Sigmoid colon (tissue), 6 donors: ENCODE measurements at regions not wholly inside any gene's neighbourhood (a gene's known extent, or its start where the extent isn't known, plus 50 kb on each side); places are given as distances from the start of the nearest gene placed in this dataset.

ENCODE experiments used
- DNase-seq: peaks from one replicate; pipeline ENCODE4 v3.0.0-alpha.2; 2019
- H3K27ac ChIP-seq, 4 donors: fragments of 200-600 bp; sonication (generic); one replicate each; pipeline ENCODE4 v1.5.1; 2016 to 2019; ENCODE audit warnings: mild to moderate bottlenecking in 1 of 4
- H3K27me3 ChIP-seq, 3 donors: fragments of 200-600 bp; sonication (generic); one replicate each; pipeline ENCODE4 v1.5.1; 2019; ENCODE audit warnings: mild to moderate bottlenecking in 1 of 3
- H3K36me3 ChIP-seq, 4 donors: fragments of 200-600 bp; sonication (generic); one replicate each; pipeline ENCODE4 v1.5.1; 2016 to 2019
- H3K4me1 ChIP-seq, 4 donors: fragments of 200-600 bp; sonication (generic); one replicate each; pipeline ENCODE4 v1.5.1; 2017 to 2019
- H3K4me3 ChIP-seq, 4 donors: fragments of 200-600 bp; sonication (generic); one replicate each; pipeline ENCODE4 v1.5.1; 2017 to 2019; ENCODE audit warnings: mild to moderate bottlenecking in 2 of 4, moderate library complexity in 1 of 4
- H3K9me3 ChIP-seq, 4 donors: fragments of 200-600 bp in 3 of 4; sonication (generic) in 3 of 4; one replicate each; pipeline versions ENCODE4 v1.5.1 to v1.6.1; 2013 to 2019
- EP300 ChIP-seq, 4 donors: sonication (generic); formaldehyde crosslinking; IDR thresholded peaks; one replicate each; pipeline ENCODE4 v1.6.1; 2017; ENCODE audit warnings: antibody characterized with exemption in 4 of 4
- POLR2A ChIP-seq, 2 donors: fragments of 450-650 bp; IDR thresholded peaks; one replicate each; pipeline ENCODE4 v1.6.1; 2016; ENCODE audit warnings: antibody characterized with exemption in 2 of 2, mild to moderate bottlenecking in 2 of 2, moderate library complexity in 2 of 2
- POLR2AphosphoS5 ChIP-seq, 4 donors: sonication (generic); formaldehyde crosslinking; IDR thresholded peaks; one replicate each; pipeline ENCODE4 v1.6.1; 2017; ENCODE audit warnings: antibody characterized with exemption in 4 of 4
- WGBS, 2 donors: extraction: QIAGEN DNeasy Blood & Tissue Kit; methylation state at CpG; one replicate each; pipeline ENCODE4 v1.1.7; 2013; 5-methylcytosine and 5-hydroxymethylcytosine counted together
- intact Hi-C: fragments of 100-400 bp; cut with DNase I; formaldehyde crosslinking; loops from one replicate; pipeline ENCODE4 v1.15.1; 2023
- TF ChIP-seq, protein P1 (sequence below), 4 experiments: fragments of 450-650 bp in 3 of 4; fragments of 200-600 bp in 1 of 4; IDR thresholded peaks; one replicate each; pipeline ENCODE4 v1.5.1; 2016 to 2019; ENCODE audit warnings: antibody characterized with exemption in 4 of 4, mild to moderate bottlenecking in 3 of 4, moderate library complexity in 2 of 4
- donor health status: healthy with polysubstance abuse.
- donor health status: healthy.

DNA sequence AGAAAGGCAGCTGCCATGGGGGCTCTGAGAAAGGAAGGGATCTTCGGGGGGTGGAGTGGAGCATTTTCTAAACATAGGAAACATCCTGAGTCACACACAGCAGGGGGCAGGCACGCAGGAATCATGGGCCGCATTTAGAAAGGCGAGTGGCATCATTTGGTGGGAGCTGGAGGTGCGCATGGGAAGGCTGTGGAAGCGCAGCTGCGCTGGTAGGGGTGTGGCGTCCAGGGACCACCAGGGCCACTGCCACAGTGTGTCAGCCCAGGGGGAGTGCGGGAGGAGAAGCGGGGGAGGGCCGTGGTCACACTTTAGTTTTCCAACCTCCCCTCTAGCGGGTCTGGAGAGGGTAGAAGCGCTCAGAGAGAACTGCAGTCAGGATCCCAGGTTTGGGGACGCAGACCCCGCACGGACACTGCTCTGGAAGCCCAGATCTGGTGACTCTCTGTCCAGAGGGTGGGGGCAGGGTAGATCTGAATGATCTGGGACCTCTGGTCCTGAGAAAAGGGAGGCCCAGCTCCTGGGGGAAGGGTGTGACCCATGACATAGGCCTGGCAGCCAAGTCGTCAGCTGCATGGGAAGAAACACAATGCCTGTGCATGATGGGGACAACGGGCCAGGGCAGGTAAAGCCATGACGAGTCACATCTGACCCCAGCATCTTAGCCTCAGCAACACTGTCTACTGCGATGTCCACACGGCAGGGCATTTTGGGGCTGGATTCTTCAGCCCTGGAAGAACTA lies 88.0 kb upstream of the IQSEC1 start:
- TF ChIP-seq POLR2AphosphoS5 (IDR thresholded peaks at IDR 0.05) (no peak), EP300 (IDR thresholded peaks at IDR 0.05) (no peak), POLR2A (IDR thresholded peaks at IDR 0.05) (no peak)
- TF ChIP-seq, protein P1, sequence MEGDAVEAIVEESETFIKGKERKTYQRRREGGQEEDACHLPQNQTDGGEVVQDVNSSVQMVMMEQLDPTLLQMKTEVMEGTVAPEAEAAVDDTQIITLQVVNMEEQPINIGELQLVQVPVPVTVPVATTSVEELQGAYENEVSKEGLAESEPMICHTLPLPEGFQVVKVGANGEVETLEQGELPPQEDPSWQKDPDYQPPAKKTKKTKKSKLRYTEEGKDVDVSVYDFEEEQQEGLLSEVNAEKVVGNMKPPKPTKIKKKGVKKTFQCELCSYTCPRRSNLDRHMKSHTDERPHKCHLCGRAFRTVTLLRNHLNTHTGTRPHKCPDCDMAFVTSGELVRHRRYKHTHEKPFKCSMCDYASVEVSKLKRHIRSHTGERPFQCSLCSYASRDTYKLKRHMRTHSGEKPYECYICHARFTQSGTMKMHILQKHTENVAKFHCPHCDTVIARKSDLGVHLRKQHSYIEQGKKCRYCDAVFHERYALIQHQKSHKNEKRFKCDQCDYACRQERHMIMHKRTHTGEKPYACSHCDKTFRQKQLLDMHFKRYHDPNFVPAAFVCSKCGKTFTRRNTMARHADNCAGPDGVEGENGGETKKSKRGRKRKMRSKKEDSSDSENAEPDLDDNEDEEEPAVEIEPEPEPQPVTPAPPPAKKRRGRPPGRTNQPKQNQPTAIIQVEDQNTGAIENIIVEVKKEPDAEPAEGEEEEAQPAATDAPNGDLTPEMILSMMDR (IDR thresholded peaks at IDR 0.05), result no peak
- WGBS, 2 donors, result 74 to 83% methylated on average over 21 of the region's 21 CpGs
- DNase-seq, result peak; percentile 44
- Histone ChIP-seq H3K36me3 (no peaks in the 10 kb centered on the region), H3K27me3 (no peaks in the 10 kb centered on the region), H3K27ac (no peak overlapping the region), H3K4me1 (no peaks in the 10 kb centered on the region), H3K9me3 (peaks cover 0 to 7% (median 0%) of the 10 kb centered on the region in 4 donors), H3K4me3 (no peak overlapping the region)
- intact Hi-C loops, result no loop called here

DNA sequence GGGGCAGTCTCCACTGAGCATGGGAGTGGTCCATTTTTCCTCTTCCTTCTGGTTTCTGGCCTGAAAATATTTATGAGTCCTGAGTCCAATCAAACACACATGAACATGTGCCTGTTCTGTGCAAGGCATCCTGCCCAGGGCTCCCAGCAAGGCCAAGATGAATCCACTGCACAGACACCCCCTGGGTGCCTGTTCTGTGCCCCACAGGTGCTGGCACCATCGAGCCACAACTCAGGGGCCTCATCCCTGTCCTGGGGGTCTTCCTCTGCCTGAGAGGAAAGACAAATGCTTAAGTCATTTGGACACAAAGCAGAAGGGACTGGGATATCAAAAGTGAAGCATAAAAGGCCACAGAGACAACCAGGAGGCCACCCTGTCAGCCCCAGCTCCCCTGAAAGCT lies 87.4 kb upstream of the IQSEC1 start:
- DNase-seq, result no peak
- no peak for TF ChIP-seq POLR2A (IDR thresholded peaks at IDR 0.05)
- Histone ChIP-seq H3K27ac (no peak overlapping the region), H3K4me1 (no peaks in the 10 kb centered on the region), H3K36me3 (no peaks in the 10 kb centered on the region), H3K9me3 (peaks cover 0 to 7% (median 1%) of the 10 kb centered on the region in 4 donors), H3K27me3 (no peaks in the 10 kb centered on the region), H3K4me3 (no peak overlapping the region)
- 25 to 40% methylated on average over 1 of the region's 1 CpG for WGBS, 2 donors
- intact Hi-C loops, result no loop called here

DNA sequence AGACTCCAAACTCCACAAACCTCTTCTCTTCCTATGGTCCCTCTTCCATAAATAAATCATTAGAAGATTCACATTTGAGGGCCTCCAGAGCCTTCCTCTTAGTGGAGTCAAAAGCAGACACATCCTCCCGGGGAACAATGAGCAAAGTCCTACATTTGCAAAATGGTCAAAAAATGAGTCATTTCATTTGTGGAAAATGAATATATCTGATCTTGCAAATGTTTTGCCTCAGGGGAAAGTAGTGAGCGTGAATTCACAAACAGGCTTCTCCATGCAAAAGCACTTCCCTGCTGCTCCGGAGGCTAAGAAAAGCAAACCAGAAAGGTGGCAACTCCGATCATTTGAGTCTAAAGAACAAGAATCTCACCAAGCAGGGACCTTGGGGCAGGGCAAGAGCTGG lies 86.7 kb upstream of the IQSEC1 start:
- Histone ChIP-seq H3K4me3 (no peak overlapping the region), H3K27me3 (no peaks in the 10 kb centered on the region), H3K4me1 (no peaks in the 10 kb centered on the region), H3K9me3 (peaks cover 0 to 10% (median 2%) of the 10 kb centered on the region in 4 donors), H3K27ac (no peak overlapping the region), H3K36me3 (no peaks in the 10 kb centered on the region)
- WGBS, 2 donors, result 79 to 84% methylated on average over 4 of the region's 4 CpGs
- intact Hi-C loops, result no loop called here
- no peak for TF ChIP-seq POLR2AphosphoS5 (IDR thresholded peaks at IDR 0.05)
- TF ChIP-seq POLR2A (IDR thresholded peaks at IDR 0.05), result no peak
- TF ChIP-seq, protein P1 (IDR thresholded peaks at IDR 0.05), result no peak
- no peak for TF ChIP-seq EP300 (IDR thresholded peaks at IDR 0.05)
- DNase-seq, result peak; percentile 3

DNA sequence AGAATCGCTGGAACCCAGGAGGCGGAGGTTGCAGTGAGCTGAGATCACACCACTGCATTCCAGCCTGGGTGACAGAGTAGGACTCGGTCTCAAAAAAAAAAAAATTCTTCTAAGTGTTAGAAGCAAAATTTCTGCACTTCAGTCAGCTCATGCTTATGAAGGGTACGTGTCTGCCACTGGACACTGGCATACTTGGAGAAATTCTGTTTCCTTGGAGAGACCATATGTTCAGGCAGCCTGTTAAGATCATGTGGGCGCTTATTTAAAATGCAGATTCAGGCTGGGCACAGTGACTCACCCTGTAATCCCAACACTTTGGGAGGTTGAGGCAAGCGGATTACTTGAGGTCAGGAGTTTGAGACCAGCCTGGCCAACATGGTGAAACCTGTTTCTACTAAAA lies 85.6 kb upstream of the IQSEC1 start:
- peak; percentile 2 for DNase-seq
- no peaks in the 10 kb centered on the region for H3K4me1 ChIP-seq
- H3K36me3 ChIP-seq, result no peaks in the 10 kb centered on the region
- intact Hi-C loops, result no loop called here
- 83 to 88% methylated on average over 6 of the region's 6 CpGs for WGBS, 2 donors
- no peaks in the 10 kb centered on the region for H3K27me3 ChIP-seq
- H3K27ac ChIP-seq, result no peak overlapping the region
- no peak for TF ChIP-seq POLR2AphosphoS5 (IDR thresholded peaks at IDR 0.05)
- no peak for TF ChIP-seq POLR2A (IDR thresholded peaks at IDR 0.05)
- no peak for TF ChIP-seq EP300 (IDR thresholded peaks at IDR 0.05)
- TF ChIP-seq, protein P1 (IDR thresholded peaks at IDR 0.05), result no peak
- peaks cover 0 to 10% (median 2%) of the 10 kb centered on the region in 4 donors for H3K9me3 ChIP-seq
- no peak overlapping the region for H3K4me3 ChIP-seq

DNA sequence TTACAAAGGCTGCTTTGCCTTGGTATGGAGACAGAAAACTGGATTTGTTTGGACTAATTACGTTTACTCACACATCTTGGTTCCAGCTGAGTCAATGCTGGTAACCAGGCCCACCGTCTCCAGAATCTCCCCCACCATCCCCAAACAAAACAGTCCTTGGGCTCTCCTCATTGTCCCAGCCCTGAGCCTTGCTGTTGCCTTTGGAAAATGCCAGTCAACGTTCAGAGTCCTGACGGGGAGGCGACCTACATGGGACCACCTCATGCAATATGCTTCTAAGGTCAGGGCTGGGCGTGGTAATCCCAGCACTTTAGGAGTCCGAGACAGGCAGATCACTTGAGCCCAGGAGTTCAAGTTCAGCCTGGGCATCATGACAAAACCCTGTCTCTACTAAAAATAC lies 85.2 kb upstream of the IQSEC1 start:
- H3K27me3 ChIP-seq, result no peaks in the 10 kb centered on the region
- WGBS, 2 donors, result 60 to 79% methylated on average over 7 of the region's 7 CpGs
- peak; percentile 15 for DNase-seq
- no peak overlapping the region for H3K27ac ChIP-seq
- no peaks in the 10 kb centered on the region for H3K4me1 ChIP-seq
- TF ChIP-seq, protein P1 (IDR thresholded peaks at IDR 0.05), result no peak
- TF ChIP-seq POLR2AphosphoS5 (IDR thresholded peaks at IDR 0.05) (no peak), EP300 (IDR thresholded peaks at IDR 0.05) (no peak), POLR2A (IDR thresholded peaks at IDR 0.05) (no peak)
- H3K36me3 ChIP-seq, result no peaks in the 10 kb centered on the region
- intact Hi-C loops, result no loop called here
- peaks cover 0 to 10% (median 2%) of the 10 kb centered on the region in 4 donors for H3K9me3 ChIP-seq
- H3K4me3 ChIP-seq, result no peak overlapping the region
